HG03025 (cell line): ENCODE measurements at regions not wholly inside any gene's neighbourhood (a gene's known extent, or its start where the extent isn't known, plus 50 kb on each side); places are given as distances from the start of the nearest gene placed in this dataset.

ENCODE experiments used
- ATAC-seq: cut with Tn5 transposase; IDR thresholded peaks from one replicate; pipeline ENCODE4 v1.9.1; 2021; ENCODE audit warnings: mild to moderate bottlenecking, moderate library complexity; ENCODE audit not compliant: unreplicated experiment, low FRiP score

DNA sequence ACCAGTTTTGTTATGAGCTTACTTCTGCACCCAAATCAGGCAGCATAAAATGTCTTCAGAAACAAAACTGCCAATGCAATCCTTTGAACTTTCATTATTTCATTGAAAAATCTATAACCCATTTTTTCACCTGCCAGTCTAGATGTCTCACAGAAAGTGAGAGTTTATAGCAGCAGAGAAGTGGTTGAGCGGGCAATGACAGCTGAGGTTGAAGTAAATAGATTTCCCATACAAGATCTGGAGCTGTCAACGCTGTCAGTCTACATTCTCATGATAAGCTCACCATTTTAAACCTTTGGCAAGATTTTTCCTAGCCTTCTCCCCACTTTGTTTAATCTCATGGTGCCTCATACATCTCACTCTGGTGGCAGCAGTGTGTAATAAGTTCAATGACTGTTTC lies 1144.9 kb upstream of the PCDH9 start:
- ATAC-seq: no peak

DNA sequence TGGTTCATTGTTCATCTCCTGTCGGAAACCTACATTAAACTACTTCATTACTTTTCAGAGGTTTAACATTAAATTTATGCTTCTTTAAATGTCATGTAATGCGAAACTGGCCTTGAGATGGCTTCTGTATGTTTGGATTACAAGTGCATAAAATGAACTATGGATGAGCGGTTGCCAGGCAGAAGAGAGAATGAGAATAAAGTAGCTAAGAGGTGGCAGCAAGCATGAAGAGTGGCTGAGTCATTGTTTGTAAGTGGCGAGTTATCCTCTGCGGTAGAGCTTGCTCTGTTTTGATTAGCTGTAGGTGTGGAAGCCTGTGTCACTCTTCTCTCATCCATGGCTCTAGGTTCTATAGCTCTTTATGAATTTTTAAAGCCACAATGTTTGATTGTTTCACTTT lies 1139.6 kb upstream of the PCDH9 start:
- ATAC-seq: no peak

DNA sequence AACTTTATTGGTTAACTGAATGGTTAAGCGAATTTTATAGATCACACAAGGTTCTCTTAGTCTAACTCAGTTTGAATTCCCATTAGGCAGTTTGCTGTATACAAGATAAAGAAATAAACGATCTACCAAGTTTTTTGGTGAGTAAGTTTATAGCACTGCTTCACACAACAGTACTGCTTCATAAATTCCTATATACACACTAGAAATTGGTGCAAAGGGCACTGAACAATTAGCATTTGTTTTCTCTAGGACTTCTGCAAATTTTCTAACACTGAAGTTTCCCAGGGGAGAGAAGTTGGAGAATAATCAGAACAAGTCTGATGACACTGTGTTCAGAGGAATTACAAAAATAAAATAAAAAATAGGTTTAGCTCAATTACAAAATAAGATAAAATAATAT lies 1138.8 kb upstream of the PCDH9 start:
- no peak for ATAC-seq

DNA sequence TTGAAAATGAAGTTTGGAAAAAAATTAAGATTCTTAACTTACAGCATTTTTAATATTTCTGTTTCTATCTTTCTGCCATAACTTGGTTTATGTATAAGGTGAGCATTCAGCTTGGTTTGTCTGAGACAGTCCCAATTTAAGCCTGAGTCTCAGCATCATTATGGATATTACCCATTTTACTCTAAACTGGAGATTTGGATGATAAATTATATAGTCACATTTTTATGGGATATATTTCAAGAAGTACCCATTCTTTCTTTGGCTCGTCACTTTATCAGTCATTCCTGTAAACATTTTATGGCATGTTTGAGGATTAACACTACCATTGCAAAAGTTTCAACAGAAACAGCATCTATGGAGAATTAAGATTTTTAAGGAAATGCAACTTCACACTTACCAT lies 1129.0 kb upstream of the PCDH9 start:
- ATAC-seq: no peak

DNA sequence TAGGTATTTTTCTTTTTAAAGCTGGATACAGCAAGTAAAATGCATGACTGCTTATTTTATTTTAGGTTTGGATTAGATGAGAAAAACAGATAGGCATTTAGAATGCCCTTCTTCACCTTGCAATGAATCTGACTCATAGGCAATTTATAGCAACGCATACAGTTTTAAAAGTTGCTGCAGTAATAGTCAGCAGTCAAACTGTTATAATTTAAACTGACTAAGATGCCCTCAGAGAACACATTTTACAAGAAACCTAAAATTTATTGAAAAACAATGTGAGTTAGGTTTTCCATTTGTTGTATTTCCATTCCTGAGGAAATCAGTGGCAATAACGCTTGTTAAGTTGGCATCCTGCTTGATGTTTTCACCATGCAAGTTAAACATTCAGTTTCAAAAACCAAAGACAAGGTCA lies 1128.2 kb upstream of the PCDH9 start:
- ATAC-seq: no peak

DNA sequence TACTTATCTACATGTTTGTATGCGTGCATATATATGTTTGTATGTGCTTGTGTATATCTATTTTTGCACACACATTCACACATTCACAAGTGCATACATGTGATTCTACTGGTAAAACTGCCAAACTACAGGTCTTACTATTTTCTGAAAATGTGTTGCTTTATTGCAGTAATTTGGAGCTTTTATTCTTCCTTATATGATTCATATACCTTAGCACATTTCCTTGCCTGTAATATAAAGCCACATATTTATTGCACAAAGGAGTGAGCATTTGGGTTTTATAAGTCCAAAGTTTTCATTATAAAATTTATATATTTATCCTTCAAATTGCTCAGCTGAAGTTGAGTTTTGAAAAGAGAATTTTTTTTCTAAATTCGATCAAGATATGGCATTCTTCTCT lies 1120.4 kb upstream of the PCDH9 start:
- ATAC-seq: no peak

- ATAC-seq: no peak
Observed at GRCh38 chr13:68347220-68347619, 1117.1 kb upstream of the PCDH9 start.

- no peak for ATAC-seq
Observed at GRCh38 chr13:68345963-68346531, 1115.9 kb upstream of the PCDH9 start.

DNA sequence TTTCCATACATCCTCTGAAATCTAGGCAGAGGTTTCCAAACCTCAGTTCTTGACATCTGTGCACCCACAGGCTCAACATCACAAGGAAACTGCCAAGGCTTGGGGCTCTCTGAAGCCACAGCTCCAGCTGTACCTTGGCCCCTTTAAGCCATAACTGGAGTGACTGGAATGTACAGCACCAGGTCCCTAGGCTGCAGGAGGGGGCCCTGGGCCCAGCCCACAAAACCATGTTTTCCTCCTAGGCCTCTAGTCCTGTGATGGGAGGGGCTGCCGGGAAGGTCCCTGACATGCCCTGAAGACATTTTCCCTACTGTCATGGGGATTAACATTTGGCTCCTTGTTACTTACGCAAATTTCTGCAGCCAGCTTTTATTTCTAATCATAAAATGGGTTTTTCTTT lies 1093.0 kb upstream of the PCDH9 start:
- no peak for ATAC-seq

DNA sequence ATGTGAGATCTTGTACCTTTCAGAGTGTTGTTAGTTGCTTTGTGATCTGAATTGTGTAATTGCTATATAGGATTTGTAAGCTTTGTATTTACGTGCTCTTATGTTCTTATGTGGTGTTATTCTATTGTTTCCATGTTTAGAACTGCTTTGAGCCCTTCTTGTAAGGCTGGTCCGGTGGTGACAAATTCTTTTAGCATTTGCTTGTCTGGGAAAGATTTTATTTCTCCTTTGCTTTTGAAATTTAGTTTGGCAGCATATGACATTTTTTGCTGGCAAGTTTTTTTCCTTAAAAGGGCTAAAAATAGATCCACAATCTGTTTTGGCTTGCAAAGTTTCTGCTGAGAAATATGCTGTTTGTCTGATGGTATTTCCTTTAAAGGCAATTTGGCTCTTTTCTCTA lies 1089.2 kb upstream of the PCDH9 start:
- ATAC-seq: no peak

DNA sequence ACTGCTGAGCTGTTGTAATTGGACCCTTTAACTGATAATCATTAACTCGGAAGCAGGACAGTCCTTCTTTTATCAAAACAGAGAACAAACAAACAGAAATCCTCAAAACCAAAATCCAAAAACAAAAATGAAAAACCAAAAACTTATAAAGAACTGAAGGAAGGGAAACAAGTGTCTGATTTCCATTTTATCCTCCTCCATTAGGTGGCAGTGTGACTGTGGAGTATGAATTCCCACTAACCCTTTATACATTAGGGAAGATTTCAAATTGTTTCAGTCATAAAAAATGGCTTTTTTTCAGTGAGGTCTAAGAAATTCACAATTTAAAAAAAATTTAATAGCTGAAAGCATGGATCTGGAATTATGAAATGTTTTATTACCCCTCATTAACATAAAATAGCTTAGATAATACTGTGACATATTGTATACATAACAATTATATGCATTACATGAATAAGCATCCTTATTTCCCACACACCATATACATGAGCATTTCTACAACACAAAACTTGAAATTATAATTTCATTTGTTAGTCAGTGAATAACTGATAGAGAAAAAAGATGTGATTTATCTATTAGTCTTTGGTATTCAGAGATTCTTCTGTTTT lies 1074.3 kb upstream of the PCDH9 start:
- peak; percentile 80 for ATAC-seq

- ATAC-seq: no peak
Observed at GRCh38 chr13:68293631-68294030, 1063.5 kb upstream of the PCDH9 start.

DNA sequence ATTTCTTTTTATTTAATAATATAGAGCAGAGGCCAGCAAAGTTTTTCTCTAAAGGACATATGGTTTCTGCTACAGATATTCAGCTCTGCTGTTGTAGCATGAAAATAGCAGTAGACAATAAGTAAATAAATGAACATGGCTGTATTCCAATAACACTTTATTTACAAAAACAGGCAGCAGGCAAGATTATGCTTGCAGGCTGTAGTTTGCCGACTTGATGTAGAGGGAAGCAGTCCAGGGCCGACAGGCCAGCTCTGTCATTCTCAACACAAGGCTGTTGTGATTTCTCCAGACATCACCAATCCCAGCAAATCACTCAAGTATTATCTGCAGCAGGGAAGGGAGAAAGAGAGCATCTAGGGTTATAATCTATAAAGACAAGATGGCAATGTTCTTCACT lies 1062.5 kb upstream of the PCDH9 start:
- ATAC-seq: no peak

DNA sequence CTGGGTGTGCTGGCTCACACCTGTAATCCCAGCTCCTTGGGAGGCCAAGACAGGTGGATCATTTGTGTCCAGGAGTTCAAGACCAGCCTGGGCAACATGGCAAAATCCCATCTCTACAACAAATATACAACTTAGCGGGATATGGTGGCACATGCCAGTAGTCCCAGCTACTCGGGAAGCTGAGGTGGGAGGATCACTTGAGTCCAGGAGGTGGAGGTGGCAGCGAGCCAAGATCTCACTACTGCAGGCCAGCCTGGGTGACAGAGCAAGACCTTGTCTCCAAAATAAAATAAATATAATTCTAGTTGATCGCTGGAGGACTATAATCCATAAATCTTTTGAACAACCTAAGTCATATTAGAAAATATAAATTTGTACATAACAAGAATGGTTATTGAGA lies 1061.5 kb upstream of the PCDH9 start:
- no peak for ATAC-seq

DNA sequence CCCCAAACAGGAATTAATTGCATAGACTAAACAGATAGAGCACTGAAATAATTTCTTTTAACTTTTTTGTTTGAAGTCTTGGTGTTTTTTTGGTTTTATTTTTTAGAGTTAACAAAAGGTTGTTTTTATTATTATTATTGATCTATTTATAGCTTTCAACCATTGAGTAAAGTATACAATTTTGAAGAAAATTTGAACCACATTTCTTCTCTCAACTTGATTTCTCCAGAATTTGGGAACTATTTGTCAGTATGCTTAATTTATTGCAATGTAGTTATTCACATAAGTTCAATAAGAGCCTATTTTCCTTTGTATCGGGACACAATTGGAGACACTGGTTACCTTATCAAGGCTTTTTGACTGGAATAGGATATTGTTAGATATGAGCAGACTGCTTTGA lies 1045.6 kb upstream of the PCDH9 start:
- ATAC-seq: no peak

- ATAC-seq: no peak
Observed at GRCh38 chr13:68272652-68273051, 1042.5 kb upstream of the PCDH9 start.

DNA sequence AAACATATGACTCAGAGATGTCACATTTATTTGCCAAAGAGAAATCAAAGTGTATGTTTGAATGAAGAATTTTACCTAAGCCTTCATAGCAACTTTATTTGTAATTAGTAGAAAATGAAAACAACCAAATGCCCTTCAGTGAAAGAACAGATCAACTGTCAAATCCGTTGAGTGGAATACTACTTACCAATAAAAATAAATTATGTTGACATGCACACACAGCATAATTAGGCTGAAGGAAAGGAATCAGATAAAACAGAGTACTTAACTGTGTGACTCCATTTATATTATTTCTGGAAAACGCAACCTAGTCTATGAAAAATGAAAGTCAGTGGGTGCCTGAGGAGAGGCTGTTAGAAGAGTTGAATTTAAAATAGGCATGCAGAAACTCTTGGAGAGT lies 1034.6 kb upstream of the PCDH9 start:
- no peak for ATAC-seq

DNA sequence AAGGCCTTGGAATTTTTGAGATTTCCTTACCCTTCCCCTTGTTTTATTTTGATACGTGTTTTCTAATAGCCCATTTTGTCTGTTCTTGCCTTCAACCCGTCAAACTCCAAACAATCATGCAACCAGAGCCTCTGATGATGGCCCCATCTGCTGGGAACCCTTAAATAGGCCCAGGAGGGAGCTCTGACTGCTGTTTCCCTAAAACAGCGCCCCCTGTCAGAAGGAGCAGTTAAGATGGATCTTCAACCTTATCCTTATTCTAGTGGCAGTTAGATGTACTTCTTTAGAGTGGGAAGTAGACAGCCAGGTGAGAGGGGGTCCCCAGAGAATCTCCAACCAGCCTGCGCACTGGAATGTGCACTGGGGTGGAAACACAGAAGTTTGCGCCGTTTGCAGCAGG lies 1031.0 kb upstream of the PCDH9 start:
- no peak for ATAC-seq

DNA sequence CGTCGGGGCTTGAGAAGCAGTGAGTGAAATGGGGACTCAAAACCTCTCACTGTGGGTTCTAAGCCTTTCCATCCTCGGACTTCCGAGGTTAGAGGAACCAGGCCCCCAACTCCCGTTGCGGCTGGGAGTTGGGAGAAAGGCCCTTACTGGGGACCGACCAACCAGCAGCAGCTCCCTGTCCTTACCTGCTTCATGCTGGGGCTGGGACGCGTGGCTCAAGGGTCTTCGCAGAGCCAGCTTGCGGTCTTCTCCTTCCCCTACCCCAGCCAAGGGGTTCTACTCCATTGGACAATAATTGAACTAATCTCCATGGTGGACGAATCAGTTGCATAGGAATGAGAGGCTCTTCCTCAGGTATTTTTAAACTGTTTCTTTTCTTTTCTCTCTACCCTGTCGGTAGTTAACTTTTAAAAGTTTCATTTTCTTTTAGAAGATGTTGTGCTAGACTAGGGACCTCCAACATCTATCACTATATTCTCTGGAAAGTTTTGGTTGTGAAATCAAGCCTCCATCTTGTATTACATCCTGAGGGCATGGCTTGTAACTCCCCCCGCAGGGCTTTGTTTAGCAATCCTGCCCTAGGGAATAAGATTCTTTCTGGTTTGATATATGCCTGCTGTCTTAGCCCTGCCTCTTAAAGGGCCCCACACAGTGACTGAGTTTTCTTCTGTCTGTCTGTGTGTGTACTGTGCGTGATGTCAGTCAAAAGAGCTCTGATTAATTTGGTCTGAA lies 1027.1 kb upstream of the PCDH9 start:
- no peak for ATAC-seq

- no peak for ATAC-seq
Observed at GRCh38 chr13:68254151-68254550, 1024.0 kb upstream of the PCDH9 start.

GRCh38 chr13:68234274-68234673 lies 1004.1 kb upstream of the PCDH9 start:
- no peak for ATAC-seq
